ENCODE measurements at regions not wholly inside any gene's neighbourhood (a gene's known extent, or its start where the extent isn't known, plus 50 kb on each side); places are given as distances from the start of the nearest gene placed in this dataset.
"Not testable (repeated sequence)": the region's sequence is repeated elsewhere in the genome, so short reads cannot be mapped to it uniquely, and the experiment has no call there.

DNA sequence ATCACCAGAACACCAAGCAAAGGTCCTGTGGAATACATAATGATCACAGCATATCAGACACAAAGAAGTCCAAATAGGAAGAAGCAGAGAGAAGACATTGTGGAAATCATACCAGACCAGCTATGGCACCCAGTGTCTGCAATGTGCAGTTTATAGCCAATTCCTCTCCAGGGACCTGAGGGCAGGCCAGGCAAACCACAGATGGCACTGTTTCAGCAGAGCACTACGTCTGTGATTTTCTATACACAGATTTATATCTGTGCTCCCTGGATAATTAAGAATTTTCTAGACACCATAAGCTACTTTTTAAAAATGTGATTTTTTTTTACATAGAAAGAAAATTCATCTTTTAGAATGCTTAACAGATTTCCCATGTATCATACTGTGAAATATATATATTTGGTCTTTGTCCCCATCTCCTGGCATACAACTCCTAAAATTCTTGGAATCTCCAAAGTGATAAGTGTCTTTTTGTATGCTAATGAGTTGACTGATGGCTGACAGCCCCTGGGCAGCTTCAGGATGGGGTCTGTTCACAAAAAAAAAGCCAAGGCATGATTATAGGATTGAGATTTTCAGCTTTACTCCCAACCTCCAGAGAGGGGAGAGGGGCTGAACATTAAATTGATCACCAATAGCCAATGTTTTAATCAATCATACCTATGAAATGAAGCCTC, 498.1 kb downstream of the SIPA1L2 start:
- DNase-seq, result no peak
- H3K9me3 ChIP-seq, result peaks cover 0 to 7% (median 0%) of the 10 kb centered on the region in 3 donors
- TF ChIP-seq POLR2A (IDR thresholded peaks at IDR 0.05) (no peak), CTCF (IDR thresholded peaks at IDR 0.05) (no peak)

GRCh38 chr1:232130815-232131480, 499.0 kb downstream of the SIPA1L2 start:
- TF ChIP-seq POLR2A (IDR thresholded peaks at IDR 0.05) (no peak), CTCF (IDR thresholded peaks at IDR 0.05) (no peak)

More for the DNA sequence above, 498.1 kb downstream of the SIPA1L2 start:
- intact Hi-C loops (cut with DNase I), result no loop called here
- Histone ChIP-seq H3K4me1 (no peaks in the 10 kb centered on the region), H3K4me3 (no peak overlapping the region), H3K27ac (no peak overlapping the region), H3K36me3 (no peaks in the 10 kb centered on the region), H3K27me3 (no peaks in the 10 kb centered on the region)
- 77 to 92% methylated on average over 1 of the region's 1 CpG for WGBS, 2 donors

GRCh38 chr1:232127190-232127589, 500.6 kb downstream of the DISC1 start:
- 50 to 63% methylated on average over 2 of the region's 2 CpGs for WGBS, 2 donors
- no peak for DNase-seq
- Histone ChIP-seq H3K4me3 (no peak overlapping the region), H3K36me3 (no peaks in the 10 kb centered on the region), H3K4me1 (no peaks in the 10 kb centered on the region), H3K27ac (no peak overlapping the region), H3K9me3 (peaks cover 0 to 7% (median 0%) of the 10 kb centered on the region in 3 donors), H3K27me3 (no peaks in the 10 kb centered on the region)
- TF ChIP-seq POLR2A (IDR thresholded peaks at IDR 0.05), result no peak
- intact Hi-C loops (cut with DNase I), result no loop called here

More at GRCh38 chr1:232130815-232131480, 499.0 kb downstream of the SIPA1L2 start:
- Histone ChIP-seq H3K36me3 (no peaks in the 10 kb centered on the region), H3K27ac (peak overlapping the region in 1 of 4 donors; percentile 5), H3K9me3 (peaks cover 0 to 7% (median 0%) of the 10 kb centered on the region in 3 donors), H3K27me3 (no peaks in the 10 kb centered on the region), H3K4me3 (no peak overlapping the region), H3K4me1 (no peaks in the 10 kb centered on the region)
- intact Hi-C loops (cut with DNase I), result no loop called here
- DNase-seq, result no peak
- WGBS, 2 donors, result 34 to 50% methylated on average over 3 to 4 of the region's 4 CpGs

DNA sequence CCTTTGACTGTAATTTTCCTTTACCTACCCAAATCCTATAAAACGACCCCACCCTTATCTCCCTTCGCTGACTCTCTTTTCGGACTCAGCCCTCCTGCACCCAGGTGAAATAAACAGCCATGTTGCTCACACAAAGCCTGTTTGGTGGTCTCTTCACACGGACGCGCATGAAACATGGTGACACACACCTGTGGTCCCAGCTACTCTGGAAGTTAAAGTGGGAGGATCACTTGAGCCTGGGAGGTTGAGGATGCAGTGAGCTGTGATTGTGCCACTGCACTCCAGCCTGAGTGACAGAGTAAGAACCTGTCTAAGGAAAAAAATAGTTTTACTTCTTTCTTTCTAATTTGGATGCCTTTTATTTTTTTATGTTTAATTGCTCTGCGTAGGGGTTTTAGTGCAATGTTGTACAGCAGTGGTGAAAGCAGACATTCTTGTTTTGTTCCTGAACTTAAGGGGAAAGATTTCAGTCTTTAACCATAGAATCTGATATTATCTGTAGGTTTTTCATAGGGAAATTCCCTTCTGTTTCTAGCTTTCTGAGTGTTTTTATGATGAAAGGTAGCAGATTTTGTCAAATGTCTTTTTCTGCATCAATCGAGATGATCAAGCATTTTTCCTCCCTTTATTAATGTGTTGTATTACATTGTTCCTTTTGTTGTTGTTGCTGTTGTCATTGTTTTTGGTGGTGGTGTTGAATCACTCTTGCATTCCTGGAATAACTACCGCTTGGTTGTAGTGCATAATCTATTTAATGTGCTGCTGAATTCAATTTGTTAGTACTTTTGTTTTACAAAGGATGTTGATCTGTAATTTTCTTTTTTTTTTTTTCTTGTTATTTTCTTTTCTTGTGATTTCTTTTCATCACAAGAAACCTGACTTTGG, 497.4 kb downstream of the DISC1 start:
- TF ChIP-seq CTCF (IDR thresholded peaks at IDR 0.05) (no peak), POLR2A (IDR thresholded peaks at IDR 0.05) (no peak)
- Histone ChIP-seq H3K27me3 (no peaks in the 10 kb centered on the region), H3K27ac (no peak overlapping the region), H3K36me3 (no peaks in the 10 kb centered on the region), H3K4me3 (no peak overlapping the region), H3K4me1 (no peaks in the 10 kb centered on the region), H3K9me3 (no peaks in the 10 kb centered on the region)
- intact Hi-C loops (cut with DNase I), result no loop called here
- DNase-seq, result no peak
- 70 to 79% methylated on average over 6 to 9 of the region's 9 CpGs for WGBS, 2 donors

- H3K27ac ChIP-seq; H3K9me3 ChIP-seq; intact Hi-C loops (cut with DNase I); H3K27me3 ChIP-seq; H3K4me1 ChIP-seq; H3K36me3 ChIP-seq; H3K4me3 ChIP-seq; DNase-seq: not testable (repeated sequence)
- 81 to 83% methylated on average over 3 to 4 of the region's 4 CpGs for WGBS, 2 donors
These were observed 491.3 kb downstream of the DISC1 start for GRCh38 chr1:232117903-232118302.

DNA sequence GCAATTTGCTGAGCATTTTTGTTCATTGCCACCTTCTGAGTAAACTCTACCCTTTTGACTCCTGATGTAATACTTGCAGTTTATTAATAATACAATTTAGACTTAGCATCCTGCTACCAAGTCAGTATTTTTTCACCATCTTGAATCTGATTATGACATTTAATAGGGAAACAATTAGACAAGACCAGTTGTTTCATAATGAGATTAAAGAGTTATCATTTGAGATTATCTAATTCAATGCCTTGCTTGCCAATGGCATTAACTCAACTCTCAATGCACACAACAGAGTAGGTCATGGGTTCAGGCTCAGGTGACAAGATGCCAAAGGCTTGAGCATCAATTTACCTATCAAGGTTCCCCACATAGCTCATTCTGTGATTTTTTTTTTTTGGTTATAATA, 488.4 kb downstream of the DISC1 start:
- no peak for DNase-seq
- no peaks in the 10 kb centered on the region for H3K9me3 ChIP-seq
- no peak overlapping the region for H3K27ac ChIP-seq
- no peaks in the 10 kb centered on the region for H3K4me1 ChIP-seq
- no peaks in the 10 kb centered on the region for H3K36me3 ChIP-seq
- no peak overlapping the region for H3K4me3 ChIP-seq
- TF ChIP-seq POLR2A (IDR thresholded peaks at IDR 0.05), result no peak
- TF ChIP-seq CTCF (IDR thresholded peaks at IDR 0.05), result no peak
- no peaks in the 10 kb centered on the region for H3K27me3 ChIP-seq
- intact Hi-C loops (cut with DNase I), result no loop called here
